ENCODE measurements at regions not wholly inside any gene's neighbourhood (a gene's known extent, or its start where the extent isn't known, plus 50 kb on each side); places are given as distances from the start of the nearest gene placed in this dataset.
"Not testable (repeated sequence)": the region's sequence is repeated elsewhere in the genome, so short reads cannot be mapped to it uniquely, and the experiment has no call there.

- not testable (repeated sequence) for TF ChIP-seq POLR2AphosphoS5, POLR2A, TAF1, SPI1 (IDR thresholded peaks at IDR 0.05; ENCODE audit: low read depth, low read length)
These were observed 120.1 kb upstream of the INTU start for GRCh38 chr4:127512672-127513071.
